Activated T-helper 17 cell treated with anti-CD3 and anti-CD28 coated beads, Interleukin-2, amount 50 U/mL, for 72 hours (primary cell): ENCODE measurements at regions not wholly inside any gene's neighbourhood (a gene's known extent, or its start where the extent isn't known, plus 50 kb on each side); places are given as distances from the start of the nearest gene placed in this dataset.
"Not testable (repeated sequence)": the region's sequence is repeated elsewhere in the genome, so short reads cannot be mapped to it uniquely, and the experiment has no call there.

Experiments
- ATAC-seq: fragments of 150-1000 bp; cut with Tn5 transposase; replicated peaks from 2 replicates; pipeline ENCODE4 v1.10.0; 2021; ENCODE audit warnings: mild to moderate bottlenecking, moderate library complexity
- H3K27ac Mint-ChIP-seq: one replicate; pipeline ENCODE4 v1.8.0; 2022; ENCODE audit warnings: mixed read lengths
- H3K27me3 Mint-ChIP-seq: one replicate; pipeline ENCODE4 v1.8.0; 2022; ENCODE audit warnings: mixed read lengths
- H3K36me3 Mint-ChIP-seq: one replicate; pipeline ENCODE4 v1.8.0; 2022; ENCODE audit warnings: low read depth, mild to moderate bottlenecking, mixed read lengths
- H3K4me1 Mint-ChIP-seq: one replicate; pipeline ENCODE4 v1.8.0; 2022; ENCODE audit warnings: mixed read lengths
- H3K4me3 Mint-ChIP-seq: one replicate; pipeline ENCODE4 v1.8.0; 2022; ENCODE audit warnings: mild to moderate bottlenecking, mixed read lengths
- H3K9me3 Mint-ChIP-seq: one replicate; pipeline ENCODE4 v1.8.0; 2022; ENCODE audit warnings: mixed read lengths

GRCh38 chr10:64798297-64798696 is 1277.1 kb downstream of the REEP3 start:
- no peak for ATAC-seq
- Mint-ChIP-seq H3K9me3 (peaks cover 9% of the 10 kb centered on the region), H3K4me3 (no peak overlapping the region), H3K27ac (no peak overlapping the region), H3K27me3 (no peaks in the 10 kb centered on the region), H3K4me1 (no peaks in the 10 kb centered on the region), H3K36me3 (no peaks in the 10 kb centered on the region)

- ATAC-seq, H3K4me3 Mint-ChIP-seq: not testable (repeated sequence)
Observed at GRCh38 chr10:64808233-64808632, 1287.0 kb downstream of the REEP3 start.

GRCh38 chr10:64810046-64810445 is 1288.8 kb downstream of the REEP3 start:
- not testable (repeated sequence) for H3K4me1 Mint-ChIP-seq, H3K27me3 Mint-ChIP-seq, H3K27ac Mint-ChIP-seq, H3K4me3 Mint-ChIP-seq, ATAC-seq, H3K36me3 Mint-ChIP-seq, H3K9me3 Mint-ChIP-seq

More at GRCh38 chr10:64808233-64808632, 1287.0 kb downstream of the REEP3 start:
- not testable (repeated sequence) for H3K27me3 Mint-ChIP-seq, H3K4me1 Mint-ChIP-seq, H3K9me3 Mint-ChIP-seq, H3K27ac Mint-ChIP-seq, H3K36me3 Mint-ChIP-seq

- no peaks in the 10 kb centered on the region for H3K9me3 Mint-ChIP-seq
- no peaks in the 10 kb centered on the region for H3K27me3 Mint-ChIP-seq
- H3K36me3 Mint-ChIP-seq: no peaks in the 10 kb centered on the region
- H3K4me1 Mint-ChIP-seq: no peaks in the 10 kb centered on the region
- no peak for ATAC-seq
- H3K27ac Mint-ChIP-seq: no peak overlapping the region
- no peak overlapping the region for H3K4me3 Mint-ChIP-seq
Observed at GRCh38 chr10:64813391-64813790, 1292.2 kb downstream of the REEP3 start.

GRCh38 chr10:64814201-64814600 is 1293.0 kb downstream of the REEP3 start:
- no peak for ATAC-seq
- Mint-ChIP-seq H3K36me3 (no peaks in the 10 kb centered on the region), H3K4me3 (no peak overlapping the region), H3K9me3 (no peaks in the 10 kb centered on the region), H3K4me1 (no peaks in the 10 kb centered on the region), H3K27me3 (no peaks in the 10 kb centered on the region), H3K27ac (no peak overlapping the region)

- no peak overlapping the region for H3K27ac Mint-ChIP-seq
- peaks cover 4% of the 10 kb centered on the region for H3K9me3 Mint-ChIP-seq
- no peaks in the 10 kb centered on the region for H3K36me3 Mint-ChIP-seq
- H3K27me3 Mint-ChIP-seq: no peaks in the 10 kb centered on the region
- H3K4me3 Mint-ChIP-seq: no peak overlapping the region
- H3K4me1 Mint-ChIP-seq: no peaks in the 10 kb centered on the region
- ATAC-seq: no peak
Observed at GRCh38 chr10:64829888-64830412, 1308.7 kb downstream of the REEP3 start.

- no peak overlapping the region for H3K27ac Mint-ChIP-seq
- no peaks in the 10 kb centered on the region for H3K36me3 Mint-ChIP-seq
- no peak for ATAC-seq
- H3K9me3 Mint-ChIP-seq: peaks cover 4% of the 10 kb centered on the region
- H3K4me1 Mint-ChIP-seq: no peaks in the 10 kb centered on the region
- no peaks in the 10 kb centered on the region for H3K27me3 Mint-ChIP-seq
- no peak overlapping the region for H3K4me3 Mint-ChIP-seq
Observed at GRCh38 chr10:64830869-64831268, 1309.7 kb downstream of the REEP3 start.

GRCh38 chr10:64840341-64840740 is 1319.1 kb downstream of the REEP3 start:
- Mint-ChIP-seq H3K27me3 (no peaks in the 10 kb centered on the region), H3K36me3 (no peaks in the 10 kb centered on the region), H3K4me1 (no peaks in the 10 kb centered on the region), H3K4me3 (no peak overlapping the region), H3K9me3 (peaks cover 11% of the 10 kb centered on the region), H3K27ac (no peak overlapping the region)
- no peak for ATAC-seq

- H3K27ac Mint-ChIP-seq: no peak overlapping the region
- no peak overlapping the region for H3K4me3 Mint-ChIP-seq
- H3K4me1 Mint-ChIP-seq: no peaks in the 10 kb centered on the region
- no peak for ATAC-seq
- no peaks in the 10 kb centered on the region for H3K36me3 Mint-ChIP-seq
- H3K9me3 Mint-ChIP-seq: peaks cover 4% of the 10 kb centered on the region
- H3K27me3 Mint-ChIP-seq: no peaks in the 10 kb centered on the region
Observed at GRCh38 chr10:64846700-64847099, 1325.5 kb downstream of the REEP3 start.

GRCh38 chr10:64855941-64856340 is 1334.7 kb downstream of the REEP3 start:
- ATAC-seq: no peak
- Mint-ChIP-seq H3K27ac (no peak overlapping the region), H3K9me3 (peaks cover 4% of the 10 kb centered on the region), H3K4me1 (no peaks in the 10 kb centered on the region), H3K4me3 (no peak overlapping the region), H3K36me3 (no peaks in the 10 kb centered on the region), H3K27me3 (no peaks in the 10 kb centered on the region)

GRCh38 chr10:64859911-64860310 is 1338.7 kb downstream of the REEP3 start:
- no peak overlapping the region for H3K4me3 Mint-ChIP-seq
- H3K27ac Mint-ChIP-seq: no peak overlapping the region
- peaks cover 4% of the 10 kb centered on the region for H3K9me3 Mint-ChIP-seq
- no peak for ATAC-seq
- no peaks in the 10 kb centered on the region for H3K36me3 Mint-ChIP-seq
- H3K4me1 Mint-ChIP-seq: no peaks in the 10 kb centered on the region
- no peaks in the 10 kb centered on the region for H3K27me3 Mint-ChIP-seq

GRCh38 chr10:64863836-64864235 is 1342.6 kb downstream of the REEP3 start:
- no peak overlapping the region for H3K27ac Mint-ChIP-seq
- no peaks in the 10 kb centered on the region for H3K9me3 Mint-ChIP-seq
- ATAC-seq: no peak
- H3K4me1 Mint-ChIP-seq: no peaks in the 10 kb centered on the region
- H3K4me3 Mint-ChIP-seq: no peak overlapping the region
- H3K36me3 Mint-ChIP-seq: no peaks in the 10 kb centered on the region
- no peaks in the 10 kb centered on the region for H3K27me3 Mint-ChIP-seq

- H3K4me3 Mint-ChIP-seq: no peak overlapping the region
- no peak overlapping the region for H3K27ac Mint-ChIP-seq
- H3K4me1 Mint-ChIP-seq: no peaks in the 10 kb centered on the region
- no peaks in the 10 kb centered on the region for H3K27me3 Mint-ChIP-seq
- H3K9me3 Mint-ChIP-seq: no peaks in the 10 kb centered on the region
- ATAC-seq: no peak
- H3K36me3 Mint-ChIP-seq: no peaks in the 10 kb centered on the region
Observed at GRCh38 chr10:64867501-64867962, 1346.3 kb downstream of the REEP3 start.

- Mint-ChIP-seq H3K27ac (no peak overlapping the region), H3K27me3 (no peaks in the 10 kb centered on the region), H3K9me3 (peaks cover 5% of the 10 kb centered on the region), H3K4me1 (no peaks in the 10 kb centered on the region), H3K36me3 (no peaks in the 10 kb centered on the region), H3K4me3 (no peak overlapping the region)
- no peak for ATAC-seq
Observed at GRCh38 chr10:64873088-64873487, 1351.9 kb downstream of the REEP3 start.

- Mint-ChIP-seq H3K4me3 (no peak overlapping the region), H3K9me3 (peaks cover 5% of the 10 kb centered on the region), H3K4me1 (no peaks in the 10 kb centered on the region), H3K27ac (no peak overlapping the region), H3K27me3 (no peaks in the 10 kb centered on the region), H3K36me3 (no peaks in the 10 kb centered on the region)
- no peak for ATAC-seq
Observed at GRCh38 chr10:64873959-64874358, 1352.8 kb downstream of the REEP3 start.

- Mint-ChIP-seq H3K9me3 (no peaks in the 10 kb centered on the region), H3K36me3 (no peaks in the 10 kb centered on the region), H3K4me3 (no peak overlapping the region), H3K27ac (no peak overlapping the region), H3K4me1 (no peaks in the 10 kb centered on the region), H3K27me3 (no peaks in the 10 kb centered on the region)
- ATAC-seq: no peak
Observed at GRCh38 chr10:64880546-64880945, 1359.3 kb downstream of the REEP3 start.
